Keratinocyte (primary cell): ENCODE measurements at regions not wholly inside any gene's neighbourhood (a gene's known extent, or its start where the extent isn't known, plus 50 kb on each side); places are given as distances from the start of the nearest gene placed in this dataset.

Experiments
- DNase-seq: peaks from one replicate; pipeline ENCODE4 v3.0.0-alpha.2; 2011; ENCODE audit warnings: low read depth, missing footprints, low spot score
- FAIRE-seq: peaks from 2 replicates; lab custom pipeline; 2011; peaks lifted over from hg19 to GRCh38; lab: Jason Lieb, UNC
- H2AFZ ChIP-seq: 2 replicates; pipeline ENCODE4 v1.6.0; 2012; ENCODE audit warnings: low read length, control low read depth, inconsistent platforms; ENCODE audit not compliant: control insufficient read depth
- H3K27ac ChIP-seq: 2 replicates; pipeline ENCODE4 v1.5.1; 2011; ENCODE audit warnings: low read length; ENCODE audit not compliant: control insufficient read depth, insufficient read depth
- H3K27me3 ChIP-seq: 3 replicates; pipeline ENCODE4 v1.6.0; 2011; ENCODE audit warnings: low read length; ENCODE audit not compliant: control insufficient read depth, insufficient read depth; ENCODE audit errors: extremely low read depth
- H3K36me3 ChIP-seq, 2 experiments: 2 replicates in 1 of 2; 3 replicates in 1 of 2; pipeline ENCODE4 v1.5.1; 2011; ENCODE audit warnings: low read length in 2 of 2, mild to moderate bottlenecking in 1 of 2; ENCODE audit not compliant: control insufficient read depth in 2 of 2, insufficient read depth in 2 of 2; ENCODE audit errors: extremely low read depth in 1 of 2
- H3K4me1 ChIP-seq: 3 replicates; pipeline ENCODE4 v1.5.1; 2011; ENCODE audit warnings: low read length; ENCODE audit not compliant: control insufficient read depth, insufficient read depth; ENCODE audit errors: extremely low read depth
- H3K4me2 ChIP-seq: 3 replicates; pipeline ENCODE4 v1.6.0; 2011; ENCODE audit warnings: low read depth, low read length; ENCODE audit not compliant: control insufficient read depth, insufficient read depth; ENCODE audit errors: extremely low read depth
- H3K4me3 ChIP-seq, 3 experiments: fragments of 200-600 bp in 1 of 3; sonication (generic) in 1 of 3; 2 replicates in 2 of 3; 3 replicates in 1 of 3; pipeline ENCODE4 v1.5.1; 2011 to 2016; ENCODE audit warnings: low read length in 3 of 3, mild to moderate bottlenecking in 3 of 3, control low read depth in 2 of 3, inconsistent platforms in 1 of 3, low read depth in 1 of 3, mixed read lengths in 1 of 3, mixed run types in 1 of 3, moderate library complexity in 1 of 3; ENCODE audit not compliant: control insufficient read depth in 2 of 3, insufficient read depth in 2 of 3; ENCODE audit errors: extremely low read depth in 1 of 3
- H3K79me2 ChIP-seq: 2 replicates; pipeline ENCODE4 v1.6.0; 2012; ENCODE audit warnings: low read length; ENCODE audit not compliant: control insufficient read depth, insufficient read depth
- H3K9ac ChIP-seq: 3 replicates; pipeline ENCODE4 v1.6.0; 2011; ENCODE audit warnings: low read length; ENCODE audit not compliant: control insufficient read depth, insufficient read depth; ENCODE audit errors: extremely low read depth
- H3K9me1 ChIP-seq: 3 replicates; pipeline ENCODE4 v1.6.0; 2011; ENCODE audit warnings: low read length; ENCODE audit not compliant: control insufficient read depth, insufficient read depth; ENCODE audit errors: extremely low read depth
- H3K9me3 ChIP-seq: 2 replicates; pipeline ENCODE4 v1.5.1; 2012; ENCODE audit warnings: low read depth, low read length; ENCODE audit not compliant: control insufficient read depth
- H4K20me1 ChIP-seq: 3 replicates; pipeline ENCODE4 v1.6.0; 2011; ENCODE audit warnings: low read length; ENCODE audit not compliant: control insufficient read depth, insufficient read depth; ENCODE audit errors: extremely low read depth
- CTCF ChIP-seq, 3 experiments: IDR thresholded peaks in 1 of 3; conservative IDR thresholded peaks in 1 of 3; optimal IDR thresholded peaks in 1 of 3; 2 replicates in 2 of 3; 3 replicates in 1 of 3; pipeline versions ENCODE3 to v1.5.1; 2011; ENCODE audit warnings: low read length in 3 of 3, mild to moderate bottlenecking in 3 of 3, moderate library complexity in 2 of 3, control low read depth in 1 of 3, inconsistent platforms in 1 of 3; ENCODE audit not compliant: insufficient read depth in 2 of 3; ENCODE audit errors: extremely low read depth in 1 of 3
- EZH2 ChIP-seq: IDR thresholded peaks from one replicate; pipeline ENCODE4 v1.6.1; 2012; ENCODE audit warnings: inconsistent platforms, mild to moderate bottlenecking, low read length, moderate library complexity
- dilution Hi-C: fragments of 300-500 bp; cut with MboI; formaldehyde crosslinking; loops from one replicate; pipeline ENCODE4 v1.7.0; 2020; ENCODE audit warnings: low sequenced_read_pairs; ENCODE audit not compliant: extremely low pct_ligation_motif_present

GRCh38 chrX:120790552-120790951, 85.1 kb downstream of the CT47B1 start:
- Histone ChIP-seq H3K4me2 (no peak overlapping the region), H3K9me1 (no peaks in the 10 kb centered on the region), H3K4me1 (no peaks in the 10 kb centered on the region), H4K20me1 (no peaks in the 10 kb centered on the region), H3K9me3 (no peaks in the 10 kb centered on the region), H3K27me3 (no peaks in the 10 kb centered on the region), H3K27ac (no peak overlapping the region), H3K4me3 (no peak overlapping the region), H3K36me3 (no peaks in the 10 kb centered on the region), H2AFZ (no peak overlapping the region), H3K79me2 (no peaks in the 10 kb centered on the region), H3K9ac (no peak overlapping the region)
- no peak for DNase-seq
- dilution Hi-C loops, result no loop called here
- FAIRE-seq, result no peak
- no peak for TF ChIP-seq EZH2

- no peak overlapping the region for H2AFZ ChIP-seq
Measured at GRCh38 chrX:120790118-120790517, 85.5 kb downstream of the CT47B1 start.

More at GRCh38 chrX:120790118-120790517, 85.5 kb downstream of the CT47B1 start:
- DNase-seq, result no peak
- no peaks in the 10 kb centered on the region for H3K9me3 ChIP-seq
- H3K9me1 ChIP-seq, result no peaks in the 10 kb centered on the region
- dilution Hi-C loops, result no loop called here
- no peak overlapping the region for H3K4me3 ChIP-seq
- no peaks in the 10 kb centered on the region for H3K36me3 ChIP-seq
- peak; percentile 82 for FAIRE-seq
- H3K27ac ChIP-seq, result no peak overlapping the region
- no peak overlapping the region for H3K9ac ChIP-seq
- H3K4me1 ChIP-seq, result no peaks in the 10 kb centered on the region
- TF ChIP-seq CTCF (optimal IDR thresholded peaks at IDR 0.05 in 1 of 3, IDR thresholded peaks at IDR 0.05 in 1 of 3, conservative IDR thresholded peaks at IDR 0.05 in 1 of 3; ENCODE audit: extremely low read depth in 1 of 3, insufficient read depth in 2 of 3, low read length in 3 of 3), result peak; percentile 64 to 76 (median 72)
- no peak for TF ChIP-seq EZH2
- H3K4me2 ChIP-seq, result no peak overlapping the region
- H3K79me2 ChIP-seq, result no peaks in the 10 kb centered on the region
- no peaks in the 10 kb centered on the region for H4K20me1 ChIP-seq
- H3K27me3 ChIP-seq, result no peaks in the 10 kb centered on the region
